Body of pancreas (tissue), 4 donors: ENCODE measurements at regions not wholly inside any gene's neighbourhood (a gene's known extent, or its start where the extent isn't known, plus 50 kb on each side); places are given as distances from the start of the nearest gene placed in this dataset.

ENCODE experiments used
- CTCF ChIP-seq, 7 experiments: fragments of 450-650 bp in 4 of 7; fragments of 200-600 bp in 3 of 7; sonication (generic) in 3 of 7; IDR thresholded peaks; one replicate each; pipeline ENCODE4 v1.5.1; 2016 to 2019; ENCODE audit warnings: antibody characterized with exemption in 7 of 7
- POLR2A ChIP-seq, 3 donors: fragments of 450-650 bp; IDR thresholded peaks; one replicate each; pipeline ENCODE4 v1.6.1; 2016; ENCODE audit warnings: antibody characterized with exemption in 3 of 3, mild to moderate bottlenecking in 2 of 3

- no peak for TF ChIP-seq CTCF (IDR thresholded peaks at IDR 0.05)
- no peak for TF ChIP-seq POLR2A (IDR thresholded peaks at IDR 0.05)
These were observed 120.0 kb upstream of the CHRDL1 start for GRCh38 chrX:110915570-110915969.
